Tibial artery (tissue), 4 donors: ENCODE measurements at regions not wholly inside any gene's neighbourhood (a gene's known extent, or its start where the extent isn't known, plus 50 kb on each side); places are given as distances from the start of the nearest gene placed in this dataset.

Source experiments
- DNase-seq, 2 donors: peaks; one replicate each; pipeline ENCODE4 v3.0.0-alpha.2; 2019
- H3K27ac ChIP-seq, 2 donors: fragments of 200-600 bp; sonication (generic) in 1 of 2; 1 replicate in 1 of 2; 2 replicates in 1 of 2; pipeline ENCODE4 v1.5.1; 2018 to 2019; ENCODE audit warnings: mild to moderate bottlenecking in 1 of 2
- H3K27me3 ChIP-seq, 2 donors: fragments of 200-600 bp; sonication (generic) in 1 of 2; one replicate each; pipeline versions ENCODE4 v1.5.1 to v1.6.0; 2016 to 2019
- H3K36me3 ChIP-seq, 3 donors: fragments of 200-600 bp; sonication (generic) in 2 of 3; one replicate each; pipeline ENCODE4 v1.5.1; 2016 to 2019; ENCODE audit warnings: mild to moderate bottlenecking in 2 of 3
- H3K4me1 ChIP-seq, 4 donors: fragments of 200-600 bp; sonication (generic) in 2 of 4; 1 replicate in 3 of 4; 2 replicates in 1 of 4; pipeline ENCODE4 v1.5.1; 2016 to 2019
- H3K4me3 ChIP-seq, 2 donors: fragments of 200-600 bp; sonication (generic) in 1 of 2; 1 replicate in 1 of 2; 2 replicates in 1 of 2; pipeline ENCODE4 v1.5.1; 2018 to 2019; ENCODE audit warnings: mild to moderate bottlenecking in 2 of 2
- H3K9me3 ChIP-seq, 3 donors: fragments of 200-600 bp; sonication (generic) in 1 of 3; one replicate each; pipeline ENCODE4 v1.5.1; 2016 to 2019
- intact Hi-C: fragments of 100-400 bp; cut with DNase I; formaldehyde crosslinking; loops from one replicate; pipeline ENCODE4 v1.15.0; 2023; ENCODE audit warnings: low total_unique reads
- TF ChIP-seq, protein P1 (sequence below), 2 experiments: fragments of 200-600 bp in 1 of 2; fragments of 450-650 bp in 1 of 2; IDR thresholded peaks; one replicate each; pipeline ENCODE4 v1.5.1; 2017 to 2019; ENCODE audit warnings: antibody characterized with exemption in 2 of 2, mild to moderate bottlenecking in 1 of 2, moderate library complexity in 1 of 2

DNA sequence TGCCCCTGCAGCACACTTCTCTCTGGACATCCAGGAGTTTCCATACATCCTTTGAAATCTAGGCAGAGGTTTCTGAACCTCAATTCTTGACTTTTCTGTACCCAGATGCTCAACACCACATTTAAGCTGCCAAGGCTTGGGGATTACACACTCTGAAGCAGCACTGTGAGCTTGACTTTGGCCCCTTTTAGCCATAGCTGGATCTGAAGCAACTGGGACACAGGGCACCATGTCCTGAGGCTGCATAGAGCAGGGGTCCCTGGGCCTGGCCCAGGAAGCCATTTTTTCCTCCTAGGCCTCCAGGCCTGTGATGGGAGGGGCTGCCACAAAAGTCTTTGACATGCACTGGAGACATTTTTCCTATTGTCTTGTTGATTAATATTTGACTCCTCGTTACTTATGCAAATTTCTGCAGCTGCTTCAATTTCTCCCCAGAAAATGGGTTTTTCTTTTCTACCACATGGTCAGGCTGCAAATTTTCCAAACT is 694.0 kb downstream of the DIPK2A start:
- no peaks in the 10 kb centered on the region for H3K36me3 ChIP-seq
- TF ChIP-seq, protein P1, sequence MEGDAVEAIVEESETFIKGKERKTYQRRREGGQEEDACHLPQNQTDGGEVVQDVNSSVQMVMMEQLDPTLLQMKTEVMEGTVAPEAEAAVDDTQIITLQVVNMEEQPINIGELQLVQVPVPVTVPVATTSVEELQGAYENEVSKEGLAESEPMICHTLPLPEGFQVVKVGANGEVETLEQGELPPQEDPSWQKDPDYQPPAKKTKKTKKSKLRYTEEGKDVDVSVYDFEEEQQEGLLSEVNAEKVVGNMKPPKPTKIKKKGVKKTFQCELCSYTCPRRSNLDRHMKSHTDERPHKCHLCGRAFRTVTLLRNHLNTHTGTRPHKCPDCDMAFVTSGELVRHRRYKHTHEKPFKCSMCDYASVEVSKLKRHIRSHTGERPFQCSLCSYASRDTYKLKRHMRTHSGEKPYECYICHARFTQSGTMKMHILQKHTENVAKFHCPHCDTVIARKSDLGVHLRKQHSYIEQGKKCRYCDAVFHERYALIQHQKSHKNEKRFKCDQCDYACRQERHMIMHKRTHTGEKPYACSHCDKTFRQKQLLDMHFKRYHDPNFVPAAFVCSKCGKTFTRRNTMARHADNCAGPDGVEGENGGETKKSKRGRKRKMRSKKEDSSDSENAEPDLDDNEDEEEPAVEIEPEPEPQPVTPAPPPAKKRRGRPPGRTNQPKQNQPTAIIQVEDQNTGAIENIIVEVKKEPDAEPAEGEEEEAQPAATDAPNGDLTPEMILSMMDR (IDR thresholded peaks at IDR 0.05) = no peak
- no peak for DNase-seq
- H3K27ac ChIP-seq = no peak overlapping the region
- intact Hi-C loops = no loop called here
- H3K27me3 ChIP-seq = no peaks in the 10 kb centered on the region
- H3K4me1 ChIP-seq = no peaks in the 10 kb centered on the region
- H3K9me3 ChIP-seq = no peaks in the 10 kb centered on the region
- no peak overlapping the region for H3K4me3 ChIP-seq

DNA sequence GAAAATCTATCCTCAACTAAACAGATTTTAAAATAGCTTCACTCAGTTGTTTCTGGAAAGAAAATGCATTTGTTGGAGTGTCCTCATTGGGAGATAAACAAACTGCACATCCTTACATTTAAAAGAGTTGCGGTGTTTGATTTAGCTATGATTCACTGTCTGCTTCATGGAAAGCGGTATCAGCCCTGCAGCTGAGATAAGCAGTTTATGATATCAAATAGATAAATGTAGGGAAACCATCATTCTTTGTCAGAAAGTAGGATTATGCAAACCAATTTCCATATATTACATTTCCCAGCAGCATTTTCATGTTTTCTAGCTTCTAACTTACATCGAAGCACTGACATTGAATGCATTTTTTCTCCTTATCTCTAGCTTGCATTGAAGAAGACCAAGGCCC is 698.9 kb downstream of the DIPK2A start:
- TF ChIP-seq, protein P1 (IDR thresholded peaks at IDR 0.05) = no peak
- Histone ChIP-seq H3K4me1 (no peaks in the 10 kb centered on the region), H3K4me3 (no peak overlapping the region), H3K36me3 (no peaks in the 10 kb centered on the region), H3K9me3 (no peaks in the 10 kb centered on the region), H3K27ac (no peak overlapping the region), H3K27me3 (no peaks in the 10 kb centered on the region)
- intact Hi-C loops = no loop called here
- DNase-seq = no peak

DNA sequence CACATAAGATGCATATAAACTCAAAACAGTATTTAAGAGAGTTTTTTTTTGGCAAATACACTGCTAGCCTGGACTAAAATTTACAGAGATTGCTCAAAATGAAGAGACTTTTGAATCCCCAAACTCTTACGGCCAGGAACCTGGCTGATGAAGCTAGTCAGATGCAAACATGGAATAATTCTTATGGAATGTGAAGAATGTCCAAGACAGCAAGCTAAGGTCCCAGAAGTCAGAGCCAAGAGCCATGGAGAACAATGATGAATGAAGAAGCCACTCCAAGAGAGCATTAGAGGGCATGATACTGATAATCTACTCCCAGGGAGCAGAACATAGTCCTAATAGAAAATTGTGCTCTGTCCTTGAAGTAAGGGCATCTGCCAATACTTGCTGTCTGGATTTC is 705.5 kb downstream of the DIPK2A start:
- Histone ChIP-seq H3K9me3 (no peaks in the 10 kb centered on the region), H3K36me3 (no peaks in the 10 kb centered on the region), H3K4me1 (no peaks in the 10 kb centered on the region), H3K27ac (no peak overlapping the region), H3K4me3 (no peak overlapping the region), H3K27me3 (no peaks in the 10 kb centered on the region)
- TF ChIP-seq, protein P1 (IDR thresholded peaks at IDR 0.05) = no peak
- DNase-seq = no peak
- intact Hi-C loops = no loop called here

DNA sequence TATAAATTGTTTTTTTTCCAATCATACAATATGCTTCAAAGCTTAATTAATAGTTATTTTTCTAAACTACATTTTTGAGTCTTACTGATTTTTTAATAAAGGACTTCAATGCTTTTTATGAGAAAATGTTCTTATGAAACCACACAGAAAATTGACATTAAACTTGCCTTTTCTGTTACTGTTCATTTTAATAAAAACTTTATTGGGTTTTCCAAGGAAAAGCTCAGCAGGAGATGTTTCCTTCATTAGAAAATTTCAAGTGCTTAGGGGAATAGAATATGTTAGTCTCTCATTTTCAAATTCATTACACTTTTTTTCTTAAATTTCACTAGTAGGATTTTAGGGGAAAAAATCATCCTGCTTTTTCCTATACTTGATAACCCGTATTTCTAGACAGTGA is 711.4 kb downstream of the DIPK2A start:
- no peak for DNase-seq
- no peaks in the 10 kb centered on the region for H3K4me1 ChIP-seq
- TF ChIP-seq, protein P1 (IDR thresholded peaks at IDR 0.05) = no peak
- no peak overlapping the region for H3K4me3 ChIP-seq
- H3K36me3 ChIP-seq = no peaks in the 10 kb centered on the region
- H3K27me3 ChIP-seq = no peaks in the 10 kb centered on the region
- intact Hi-C loops = no loop called here
- no peaks in the 10 kb centered on the region for H3K9me3 ChIP-seq
- no peak overlapping the region for H3K27ac ChIP-seq

DNA sequence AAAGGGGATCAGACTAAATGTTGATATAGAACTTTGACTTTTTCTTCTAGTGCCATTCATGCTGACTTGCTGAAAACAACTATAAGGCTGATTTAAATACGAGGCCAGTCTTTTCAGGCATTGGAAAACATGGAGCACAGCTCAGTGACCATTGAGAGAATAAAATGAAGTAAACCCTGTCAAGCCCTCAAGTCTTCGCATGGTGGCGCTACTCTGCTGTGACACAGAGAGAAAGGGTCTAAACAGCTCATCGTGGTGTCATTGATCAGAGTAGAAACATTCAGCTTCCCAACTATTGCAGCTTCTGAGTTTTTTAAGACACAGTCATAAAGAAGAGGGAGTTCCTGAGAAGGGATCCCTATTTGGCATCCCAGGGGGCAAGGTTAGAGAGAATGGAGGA is 716.2 kb downstream of the DIPK2A start:
- no peak for DNase-seq
- TF ChIP-seq, protein P1 (IDR thresholded peaks at IDR 0.05) = no peak
- Histone ChIP-seq H3K27me3 (no peaks in the 10 kb centered on the region), H3K4me1 (no peaks in the 10 kb centered on the region), H3K36me3 (no peaks in the 10 kb centered on the region), H3K4me3 (no peak overlapping the region), H3K9me3 (no peaks in the 10 kb centered on the region), H3K27ac (no peak overlapping the region)
- intact Hi-C loops = no loop called here

DNA sequence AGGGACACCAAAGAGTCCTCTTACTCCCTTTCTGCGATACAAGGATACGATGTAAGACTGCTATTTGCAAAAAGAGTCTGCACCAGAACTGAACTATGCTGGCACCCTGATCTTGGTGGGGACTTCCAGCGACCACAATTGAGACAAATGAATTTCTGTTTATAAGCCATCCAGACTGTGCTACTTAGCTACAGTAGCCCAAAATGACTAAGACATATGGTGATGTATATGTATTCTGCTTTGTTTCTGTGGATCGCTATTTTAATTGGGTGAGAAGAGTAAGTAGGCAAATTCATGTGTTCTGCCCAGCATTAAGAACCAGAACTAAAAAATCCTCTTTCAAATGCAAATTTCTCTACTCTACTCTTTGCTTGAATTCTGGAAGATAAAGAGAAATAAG is 720.9 kb downstream of the DIPK2A start:
- H3K4me1 ChIP-seq = no peaks in the 10 kb centered on the region

More for the DNA sequence above, 720.9 kb downstream of the DIPK2A start:
- intact Hi-C loops = no loop called here
- TF ChIP-seq, protein P1 (IDR thresholded peaks at IDR 0.05) = no peak
- DNase-seq = no peak
- Histone ChIP-seq H3K9me3 (no peaks in the 10 kb centered on the region), H3K4me3 (no peak overlapping the region), H3K27ac (no peak overlapping the region), H3K27me3 (no peaks in the 10 kb centered on the region), H3K36me3 (no peaks in the 10 kb centered on the region)
